Lower lobe of right lung (tissue), 2 donors: ENCODE measurements at regions not wholly inside any gene's neighbourhood (a gene's known extent, or its start where the extent isn't known, plus 50 kb on each side); places are given as distances from the start of the nearest gene placed in this dataset.

Experiments
- ATAC-seq, 2 donors: fragments of 200-7000 bp; cut with Tn5 transposase; one replicate each; pipeline ENCODE4 v1.9.1; 2020 to 2022; ENCODE audit warnings: mild to moderate bottlenecking in 2 of 2, moderate library complexity in 2 of 2
- DNase-seq: peaks from one replicate; pipeline ENCODE4 v3.0.0-alpha.2; 2020
- H3K27ac ChIP-seq: fragments of 200-600 bp; one replicate; pipeline ENCODE4 v1.8.0; 2022
- H3K27me3 ChIP-seq: fragments of 200-600 bp; one replicate; pipeline ENCODE4 v1.8.0; 2022; ENCODE audit warnings: low read depth
- H3K36me3 ChIP-seq: fragments of 200-600 bp; one replicate; pipeline ENCODE4 v1.8.0; 2022; ENCODE audit warnings: mild to moderate bottlenecking
- H3K4me1 ChIP-seq: fragments of 200-600 bp; one replicate; pipeline ENCODE4 v1.8.0; 2022
- H3K4me3 ChIP-seq: fragments of 200-600 bp; one replicate; pipeline ENCODE4 v1.8.0; 2022; ENCODE audit warnings: mild to moderate bottlenecking
- H3K9me3 ChIP-seq: fragments of 200-600 bp; one replicate; pipeline ENCODE4 v1.8.0; 2022
- CTCF ChIP-seq: fragments of 200-600 bp; IDR thresholded peaks from one replicate; pipeline ENCODE4 v1.8.0; 2022; ENCODE audit warnings: antibody characterized with exemption, mild to moderate bottlenecking
- intact Hi-C: fragments of 100-400 bp; cut with DNase I; formaldehyde crosslinking; loops from one replicate; pipeline ENCODE4 v1.11.0; 2022
- donor health status: DM: no; HTN: yes; CAD: no; lungs with severe emphysema.

- no peak for TF ChIP-seq CTCF
- ATAC-seq, result no peak
- H3K4me1 ChIP-seq, result no peaks in the 10 kb centered on the region
- no peaks in the 10 kb centered on the region for H3K9me3 ChIP-seq
- intact Hi-C loops, result no loop called here
- no peaks in the 10 kb centered on the region for H3K36me3 ChIP-seq
- no peaks in the 10 kb centered on the region for H3K27me3 ChIP-seq
- no peak overlapping the region for H3K4me3 ChIP-seq
- no peak overlapping the region for H3K27ac ChIP-seq
- DNase-seq, result no peak
These were observed 2728.8 kb downstream of the PCDH7 start for GRCh38 chr4:33448948-33449347.

GRCh38 chr4:33453436-33453835, 2733.3 kb downstream of the PCDH7 start:
- Histone ChIP-seq H3K27ac (no peak overlapping the region), H3K36me3 (no peaks in the 10 kb centered on the region), H3K4me1 (no peaks in the 10 kb centered on the region), H3K9me3 (no peaks in the 10 kb centered on the region), H3K27me3 (no peaks in the 10 kb centered on the region), H3K4me3 (no peak overlapping the region)
- no peak for TF ChIP-seq CTCF
- DNase-seq (no peak), ATAC-seq (peak in 1 of 2 donors; percentile 52)
- intact Hi-C loops, result no loop called here

GRCh38 chr4:33453916-33454315, 2733.7 kb downstream of the PCDH7 start:
- H3K27ac ChIP-seq, result no peak overlapping the region
- no peaks in the 10 kb centered on the region for H3K4me1 ChIP-seq
- intact Hi-C loops, result no loop called here
- TF ChIP-seq CTCF, result no peak
- no peaks in the 10 kb centered on the region for H3K36me3 ChIP-seq
- no peak for DNase-seq
- no peaks in the 10 kb centered on the region for H3K27me3 ChIP-seq
- H3K4me3 ChIP-seq, result no peak overlapping the region
- ATAC-seq, result no peak
- H3K9me3 ChIP-seq, result no peaks in the 10 kb centered on the region

GRCh38 chr4:33465565-33465964, 2745.4 kb downstream of the PCDH7 start:
- intact Hi-C loops, result no loop called here
- no peaks in the 10 kb centered on the region for H3K4me1 ChIP-seq
- DNase-seq (no peak), ATAC-seq (no peak)
- H3K27ac ChIP-seq, result no peak overlapping the region
- no peaks in the 10 kb centered on the region for H3K9me3 ChIP-seq
- no peak overlapping the region for H3K4me3 ChIP-seq
- no peaks in the 10 kb centered on the region for H3K36me3 ChIP-seq
- TF ChIP-seq CTCF, result no peak
- no peaks in the 10 kb centered on the region for H3K27me3 ChIP-seq

GRCh38 chr4:33467291-33467690, 2747.1 kb downstream of the PCDH7 start:
- Histone ChIP-seq H3K27me3 (no peaks in the 10 kb centered on the region), H3K9me3 (no peaks in the 10 kb centered on the region), H3K4me3 (no peak overlapping the region), H3K4me1 (no peaks in the 10 kb centered on the region), H3K27ac (no peak overlapping the region), H3K36me3 (no peaks in the 10 kb centered on the region)
- ATAC-seq, result no peak
- no peak for TF ChIP-seq CTCF
- intact Hi-C loops, result no loop called here
- DNase-seq, result no peak

- DNase-seq, result no peak
- ATAC-seq, result no peak
- Histone ChIP-seq H3K4me3 (no peak overlapping the region), H3K36me3 (no peaks in the 10 kb centered on the region), H3K4me1 (no peaks in the 10 kb centered on the region), H3K27ac (no peak overlapping the region), H3K9me3 (no peaks in the 10 kb centered on the region), H3K27me3 (no peaks in the 10 kb centered on the region)
- intact Hi-C loops, result no loop called here
- no peak for TF ChIP-seq CTCF
These were observed 2750.6 kb downstream of the PCDH7 start for GRCh38 chr4:33470805-33471204.
